K562 (cell line): ENCODE measurements at regions not wholly inside any gene's neighbourhood (a gene's known extent, or its start where the extent isn't known, plus 50 kb on each side); places are given as distances from the start of the nearest gene placed in this dataset.

Source experiments
- ATAC-seq: fragments of 200-7000 bp; cut with Tn5 transposase; 3 replicates; pipeline ENCODE4 v1.9.1; 2020; ENCODE audit warnings: moderate library complexity
- BruUV-seq: library from RNA; stranded (reverse); fragments of 400-500 nt; replicated peaks from 2 replicates; lab custom pipeline; 2021; lab: Mats Ljungman, UMichigan
- CTCF ChIA-PET: fragments of 300-600 bp; formaldehyde crosslinking; extraction: SDS; loops from one replicate; lab custom pipeline; 2021; ENCODE audit warnings: low intra/inter-chr PET ratio; lab: Yijun Ruan, JAX
- POLR2A ChIA-PET: fragments of 300-600, 350-650 bp; sonication (Branson Sonifier 250); formaldehyde crosslinking; extraction: SDS; loops from one replicate; lab custom pipeline; 2021; ENCODE audit warnings: antibody characterized with exemption, inconsistent platforms; lab: Yijun Ruan, JAX
- DNase-seq, 4 experiments: peaks; one replicate each; pipeline versions ENCODE4 v3.0.0 to v3.0.0-alpha.2; 2011 to 2018; ENCODE audit warnings: low spot score in 3 of 4, mixed read lengths in 3 of 4; ENCODE audit errors: extremely low read depth in 1 of 4
- FAIRE-seq: peaks from 2 replicates; lab custom pipeline; 2011; peaks lifted over from hg19 to GRCh38; lab: Jason Lieb, UNC
- H2AFZ ChIP-seq: 2 replicates; pipeline ENCODE4 v1.6.0; 2011; ENCODE audit warnings: low read depth, low read length, control low read depth, inconsistent platforms
- H3K27ac ChIP-seq: fragments of 200-600 bp; 3 replicates; pipeline ENCODE4 v1.8.0; 2011; ENCODE audit warnings: low read depth, mild to moderate bottlenecking, control low read depth, inconsistent platforms, low read length, moderate library complexity, mixed read lengths; ENCODE audit errors: extremely low read depth
- H3K27me3 ChIP-seq, 2 experiments: fragments of 300-600 bp in 1 of 2; 2 replicates in 1 of 2; 3 replicates in 1 of 2; pipeline versions ENCODE4 v1.6.0 to v1.8.0; 2011; ENCODE audit warnings: inconsistent platforms in 2 of 2, low read length in 2 of 2, mild to moderate bottlenecking in 1 of 2, mixed read lengths in 1 of 2, moderate library complexity in 1 of 2; ENCODE audit not compliant: control insufficient read depth in 2 of 2, insufficient read depth in 2 of 2
- H3K36me3 ChIP-seq: fragments of 300-600 bp; 3 replicates; pipeline ENCODE4 v1.8.0; 2011; ENCODE audit warnings: mild to moderate bottlenecking, low read length, inconsistent platforms; ENCODE audit not compliant: control insufficient read depth, insufficient read depth
- H3K4me1 ChIP-seq, 2 experiments: fragments of 200-600 bp in 1 of 2; replicated peaks in 1 of 2; 2 replicates in 1 of 2; 3 replicates in 1 of 2; pipeline versions ENCODE4 v1.5.1 to v1.8.0; 2011; ENCODE audit warnings: inconsistent platforms in 2 of 2, low read length in 2 of 2, mild to moderate bottlenecking in 1 of 2, mixed read lengths in 1 of 2, moderate library complexity in 1 of 2; ENCODE audit not compliant: control insufficient read depth in 2 of 2, insufficient read depth in 2 of 2
- H3K4me2 ChIP-seq: 2 replicates; pipeline ENCODE4 v1.6.1; 2011; ENCODE audit warnings: low read length, control low read depth, inconsistent platforms, mixed read lengths; ENCODE audit not compliant: insufficient read depth
- H3K4me3 ChIP-seq: fragments of 200-600 bp; sonication (generic), shearing (Covaris generic); 2 replicates; pipeline ENCODE4 v1.5.1; 2016; ENCODE audit warnings: control low read depth, inconsistent platforms
- H3K79me2 ChIP-seq: fragments of 200-600 bp; 3 replicates; pipeline ENCODE4 v1.8.0; 2011; ENCODE audit warnings: low read length, inconsistent platforms; ENCODE audit not compliant: control insufficient read depth, insufficient read depth
- H3K9ac ChIP-seq, 2 experiments: 2 replicates each; pipeline versions ENCODE4 v1.6.0 to v1.6.1; 2011; ENCODE audit warnings: low read depth in 2 of 2, low read length in 2 of 2, control low read depth in 1 of 2, inconsistent platforms in 1 of 2, mild to moderate bottlenecking in 1 of 2, mixed read lengths in 1 of 2; ENCODE audit not compliant: insufficient read depth in 1 of 2
- H3K9me1 ChIP-seq: one replicate; pipeline ENCODE4 v1.6.0; 2011; ENCODE audit warnings: inconsistent platforms, mild to moderate bottlenecking, low read length, moderate library complexity; ENCODE audit not compliant: control insufficient read depth, insufficient read depth
- H3K9me3 ChIP-seq: replicated peaks from 2 replicates; pipeline ENCODE4 v1.5.1; 2011; ENCODE audit warnings: low read depth, low read length, inconsistent platforms; ENCODE audit not compliant: control insufficient read depth, insufficient read depth
- H4K20me1 ChIP-seq: replicated peaks from 2 replicates; pipeline ENCODE4 v1.6.1; 2011; ENCODE audit warnings: low read length, inconsistent platforms, mixed read lengths; ENCODE audit not compliant: control insufficient read depth, insufficient read depth
- CBX8 ChIP-seq: fragments of 200-600 bp; sonication (generic); IDR thresholded peaks from 2 replicates; pipeline ENCODE4 v1.6.1; 2012; ENCODE audit warnings: borderline replicate concordance, mixed run types, low read depth, mild to moderate bottlenecking, moderate library complexity, mixed read lengths, low read length, control low read depth, inconsistent platforms; ENCODE audit not compliant: poor library complexity, severe bottlenecking; ENCODE audit errors: extremely low read depth
- RBM15 ChIP-seq: fragments of 200-400 bp; formaldehyde crosslinking; IDR thresholded peaks from 2 replicates; pipeline ENCODE4 v1.6.1; 2018; ENCODE audit warnings: mild to moderate bottlenecking, low read length, moderate library complexity; ENCODE audit not compliant: insufficient read depth
- ZNF512 ChIP-seq: IDR thresholded peaks from 2 replicates; pipeline ENCODE4 v1.6.1; 2016; ENCODE audit warnings: missing genetic modification characterization, missing compliant biosample characterization
- WGBS: fragments of 100-300 bp; shearing (Covaris generic); methylation state at CpG from one replicate; pipeline ENCODE4 v1.1.6; 2016; ENCODE audit warnings: low coverage, mixed read lengths; ENCODE audit not compliant: insufficient coverage; ENCODE audit errors: missing lambda C conversion rate; 5-methylcytosine and 5-hydroxymethylcytosine counted together
- in situ Hi-C: fragments of 300-500 bp; cut with MboI; formaldehyde crosslinking; loops from 4 replicates; pipeline ENCODE4 v1.15.0; 2018; ENCODE audit warnings: inconsistent platforms, mixed read lengths
- intact Hi-C: fragments of 100-400 bp; cut with micrococcal nuclease; formaldehyde crosslinking; loops from 2 replicates; pipeline ENCODE4 v1.14.2; 2022

DNA sequence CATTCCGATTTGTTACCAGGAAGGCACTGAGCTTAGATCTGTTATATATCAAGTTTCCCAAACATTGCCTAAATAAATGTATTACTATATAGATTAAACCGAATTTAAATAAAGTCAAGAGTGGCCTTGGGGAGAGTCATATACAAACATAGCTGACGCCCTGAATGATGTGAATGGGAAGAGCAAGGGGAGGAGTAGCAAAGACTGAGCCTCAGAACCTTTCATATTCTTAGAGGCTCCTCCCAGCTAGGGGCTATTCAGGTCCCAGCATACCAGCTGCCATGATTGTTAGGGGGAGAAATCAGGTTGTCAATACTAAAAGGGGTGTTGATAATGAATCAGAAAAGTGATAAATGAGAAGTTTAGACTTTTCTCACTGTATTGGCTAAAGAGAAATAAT, 64.7 kb upstream of the ITGB1 start:
- no peak for TF ChIP-seq CBX8
- TF ChIP-seq RBM15 = no peak
- TF ChIP-seq ZNF512 = no peak

More for the DNA sequence above, 64.7 kb upstream of the ITGB1 start:
- FAIRE-seq (no peak), DNase-seq (no peak), ATAC-seq (no peak)
- ChIA-PET POLR2A (interaction anchor here (0.6 to 1.6 kb wide), 2 partner anchors 9 to 841 kb away, joined by 3 to 4 read pairs; no protein-coding TSS in a partner anchor), CTCF (no interaction called here)
- no peak overlapping the region for H3K27ac ChIP-seq
- no peaks in the 10 kb centered on the region for H3K79me2 ChIP-seq
- no peak overlapping the region for H3K4me2 ChIP-seq
- H3K4me3 ChIP-seq = no peak overlapping the region
- no peaks in the 10 kb centered on the region for H3K9me1 ChIP-seq
- H4K20me1 ChIP-seq = no peaks in the 10 kb centered on the region
- intact Hi-C loops (no loop called here), in situ Hi-C loops (no loop called here)
- WGBS = 3% methylated on average over 3 of the region's 3 CpGs
- no peaks in the 10 kb centered on the region for H3K4me1 ChIP-seq
- H3K27me3 ChIP-seq = peaks cover 8 to 15% of the 10 kb centered on the region in 2 experiments; a peak in 2 of 5 replicates
- no peaks in the 10 kb centered on the region for H3K36me3 ChIP-seq
- H2AFZ ChIP-seq = no peak overlapping the region
- BruUV-seq = no TSS peak
- H3K9ac ChIP-seq = no peak overlapping the region
- no peaks in the 10 kb centered on the region for H3K9me3 ChIP-seq
